Osteocyte (in vitro differentiated cells): ENCODE measurements at regions not wholly inside any gene's neighbourhood (a gene's known extent, or its start where the extent isn't known, plus 50 kb on each side); places are given as distances from the start of the nearest gene placed in this dataset.

Source experiments
- DNase-seq: peaks from one replicate; pipeline ENCODE4 v3.0.0; 2021; ENCODE audit warnings: mixed read lengths; ENCODE audit not compliant: unreplicated experiment; ENCODE audit errors: extremely low spot score
- H3K27ac Mint-ChIP-seq: one replicate; pipeline ENCODE4 v1.8.0; 2021; ENCODE audit warnings: mild to moderate bottlenecking, mixed read lengths; ENCODE audit not compliant: unreplicated experiment
- H3K27me3 Mint-ChIP-seq: one replicate; pipeline ENCODE4 v1.8.0; 2021; ENCODE audit warnings: mixed read lengths; ENCODE audit not compliant: unreplicated experiment
- H3K36me3 Mint-ChIP-seq: one replicate; pipeline ENCODE4 v1.8.0; 2021; ENCODE audit warnings: mixed read lengths; ENCODE audit not compliant: unreplicated experiment
- H3K4me1 Mint-ChIP-seq: one replicate; pipeline ENCODE4 v1.8.0; 2021; ENCODE audit warnings: mixed read lengths; ENCODE audit not compliant: unreplicated experiment
- H3K4me3 Mint-ChIP-seq: one replicate; pipeline ENCODE4 v1.8.0; 2021; ENCODE audit warnings: mild to moderate bottlenecking, moderate library complexity, mixed read lengths; ENCODE audit not compliant: unreplicated experiment
- H3K9me3 Mint-ChIP-seq: one replicate; pipeline ENCODE4 v1.8.0; 2021; ENCODE audit warnings: mixed read lengths; ENCODE audit not compliant: unreplicated experiment
- TF ChIP-seq, protein P1 (sequence below): fragments of 200-600 bp; sonication (generic); IDR thresholded peaks from 2 replicates; pipeline ENCODE4 v1.5.0; 2021; ENCODE audit warnings: antibody characterized with exemption, mild to moderate bottlenecking, moderate library complexity

- Mint-ChIP-seq H3K27ac (no peak overlapping the region), H3K36me3 (no peaks in the 10 kb centered on the region), H3K4me3 (no peak overlapping the region), H3K9me3 (no peaks in the 10 kb centered on the region), H3K27me3 (peaks cover 27% of the 10 kb centered on the region), H3K4me1 (no peaks in the 10 kb centered on the region)
- TF ChIP-seq, protein P1, sequence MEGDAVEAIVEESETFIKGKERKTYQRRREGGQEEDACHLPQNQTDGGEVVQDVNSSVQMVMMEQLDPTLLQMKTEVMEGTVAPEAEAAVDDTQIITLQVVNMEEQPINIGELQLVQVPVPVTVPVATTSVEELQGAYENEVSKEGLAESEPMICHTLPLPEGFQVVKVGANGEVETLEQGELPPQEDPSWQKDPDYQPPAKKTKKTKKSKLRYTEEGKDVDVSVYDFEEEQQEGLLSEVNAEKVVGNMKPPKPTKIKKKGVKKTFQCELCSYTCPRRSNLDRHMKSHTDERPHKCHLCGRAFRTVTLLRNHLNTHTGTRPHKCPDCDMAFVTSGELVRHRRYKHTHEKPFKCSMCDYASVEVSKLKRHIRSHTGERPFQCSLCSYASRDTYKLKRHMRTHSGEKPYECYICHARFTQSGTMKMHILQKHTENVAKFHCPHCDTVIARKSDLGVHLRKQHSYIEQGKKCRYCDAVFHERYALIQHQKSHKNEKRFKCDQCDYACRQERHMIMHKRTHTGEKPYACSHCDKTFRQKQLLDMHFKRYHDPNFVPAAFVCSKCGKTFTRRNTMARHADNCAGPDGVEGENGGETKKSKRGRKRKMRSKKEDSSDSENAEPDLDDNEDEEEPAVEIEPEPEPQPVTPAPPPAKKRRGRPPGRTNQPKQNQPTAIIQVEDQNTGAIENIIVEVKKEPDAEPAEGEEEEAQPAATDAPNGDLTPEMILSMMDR = no peak
- no peak for DNase-seq
These were observed 431.9 kb upstream of the AZI2 start for GRCh38 chr3:28780480-28780879.

DNA sequence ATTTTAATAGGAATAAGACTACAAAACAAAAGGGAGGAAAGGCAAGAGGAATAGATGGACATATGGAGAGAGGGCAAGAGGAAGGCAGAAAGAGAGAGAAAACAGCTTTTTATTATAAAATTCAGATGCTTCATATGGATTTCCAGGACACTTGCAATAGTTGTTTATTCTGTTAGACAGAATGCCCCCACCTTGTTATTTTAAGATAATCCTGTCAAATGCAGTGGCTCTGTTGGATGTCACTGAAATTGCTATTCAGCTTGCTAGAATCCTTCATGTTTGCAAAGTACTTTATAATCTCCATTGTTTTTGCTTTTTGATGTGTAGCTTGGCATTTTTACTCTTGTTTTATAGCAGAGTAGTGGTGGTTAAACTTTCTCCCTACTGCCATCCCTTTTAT lies 432.4 kb upstream of the AZI2 start:
- Mint-ChIP-seq H3K36me3 (no peaks in the 10 kb centered on the region), H3K27ac (no peak overlapping the region)

DNA sequence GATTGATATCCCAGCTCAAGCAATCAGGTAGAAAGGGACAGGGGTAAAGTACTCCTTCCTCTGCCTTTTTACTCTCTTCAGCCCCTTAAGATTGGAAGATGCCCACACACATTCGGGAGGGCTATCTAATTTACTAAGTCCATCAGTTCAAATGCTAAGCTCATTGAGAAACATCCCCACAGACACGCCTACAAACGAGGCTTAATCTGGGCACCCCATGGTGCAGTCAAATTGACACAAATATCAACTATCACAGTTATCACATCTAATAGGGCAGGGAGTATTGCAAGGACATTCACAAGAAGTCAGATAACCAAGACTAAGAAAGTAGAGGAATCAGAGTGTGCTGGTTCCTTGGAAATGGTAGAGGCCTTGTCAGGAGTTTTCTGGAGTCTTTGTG lies 437.8 kb upstream of the AZI2 start:
- Mint-ChIP-seq H3K4me1 (peaks cover 2% of the 10 kb centered on the region), H3K36me3 (no peaks in the 10 kb centered on the region), H3K27me3 (peaks cover 2% of the 10 kb centered on the region), H3K4me3 (no peak overlapping the region), H3K9me3 (no peaks in the 10 kb centered on the region), H3K27ac (no peak overlapping the region)
- TF ChIP-seq, protein P1 = no peak
- no peak for DNase-seq

More for the DNA sequence above, 432.4 kb upstream of the AZI2 start:
- H3K9me3 Mint-ChIP-seq = no peaks in the 10 kb centered on the region
- no peaks in the 10 kb centered on the region for H3K4me1 Mint-ChIP-seq
- TF ChIP-seq, protein P1 = no peak
- no peak overlapping the region for H3K4me3 Mint-ChIP-seq
- no peak for DNase-seq
- H3K27me3 Mint-ChIP-seq = peaks cover 27% of the 10 kb centered on the region

DNA sequence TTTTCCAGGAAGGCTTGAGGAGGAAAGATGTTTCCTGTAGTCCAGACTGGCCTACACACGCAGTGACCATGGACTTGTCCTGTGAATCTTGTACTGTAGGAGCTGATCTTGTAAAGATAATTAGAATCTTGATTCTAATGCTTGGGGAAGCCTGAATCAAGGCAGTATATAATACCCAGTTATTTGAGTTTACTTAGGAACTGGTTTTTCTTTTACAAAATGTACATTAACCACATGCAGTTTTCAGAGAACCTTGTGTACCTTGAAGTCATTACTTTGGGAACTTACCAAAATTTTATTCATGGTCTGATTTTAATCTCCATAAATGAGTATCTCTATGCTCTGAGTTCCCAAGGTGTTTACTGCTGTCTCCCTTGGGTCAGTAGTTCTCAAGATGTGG lies 439.9 kb upstream of the AZI2 start:
- DNase-seq = no peak
- TF ChIP-seq, protein P1 = no peak
- H3K9me3 Mint-ChIP-seq = no peaks in the 10 kb centered on the region
- H3K27me3 Mint-ChIP-seq = peaks cover 1% of the 10 kb centered on the region
- H3K4me3 Mint-ChIP-seq = no peak overlapping the region
- H3K4me1 Mint-ChIP-seq = peaks cover 7% of the 10 kb centered on the region
- H3K27ac Mint-ChIP-seq = no peak overlapping the region
- no peaks in the 10 kb centered on the region for H3K36me3 Mint-ChIP-seq

DNA sequence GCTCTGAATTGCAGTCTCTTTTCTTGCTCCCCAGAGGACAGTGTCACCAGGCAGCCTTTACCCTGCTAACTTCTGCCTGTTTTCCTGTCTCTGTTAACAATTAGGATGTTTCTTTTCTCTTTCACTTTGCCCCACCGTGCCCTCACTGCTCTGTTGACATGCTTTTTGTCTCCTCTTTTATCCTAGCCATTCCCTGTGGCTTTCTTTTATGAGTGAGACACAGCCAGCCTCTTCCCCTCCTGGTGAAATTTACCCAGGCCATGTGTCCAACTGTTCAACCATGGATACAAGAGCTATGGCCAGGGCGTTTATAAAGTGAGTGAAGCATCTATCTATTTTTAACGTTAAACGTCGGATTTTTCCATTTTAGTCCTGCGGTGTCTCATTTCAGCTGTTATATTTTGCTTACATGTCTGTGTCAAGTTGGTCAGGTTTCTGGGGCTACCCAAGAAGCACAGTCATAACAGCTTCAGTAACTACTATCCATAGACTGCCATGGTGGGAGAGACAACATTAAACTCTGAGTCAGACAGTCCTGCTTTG lies 443.2 kb upstream of the AZI2 start:
- no peak for DNase-seq
- H3K36me3 Mint-ChIP-seq = no peaks in the 10 kb centered on the region
- no peaks in the 10 kb centered on the region for H3K9me3 Mint-ChIP-seq
- peaks cover 7% of the 10 kb centered on the region for H3K4me1 Mint-ChIP-seq
- H3K27me3 Mint-ChIP-seq = peaks cover 5% of the 10 kb centered on the region
- H3K27ac Mint-ChIP-seq = no peak overlapping the region
- TF ChIP-seq, protein P1 = no peak
- H3K4me3 Mint-ChIP-seq = no peak overlapping the region
